Activated CD4-positive, CD25-positive, alpha-beta regulatory T cell (primary cell): ENCODE measurements at regions not wholly inside any gene's neighbourhood (a gene's known extent, or its start where the extent isn't known, plus 50 kb on each side); places are given as distances from the start of the nearest gene placed in this dataset.

Source experiments
- DNase-seq, 4 experiments: peaks; one replicate each; lab custom pipeline; 2025; lab: John Stamatoyannopoulos, UW

DNA sequence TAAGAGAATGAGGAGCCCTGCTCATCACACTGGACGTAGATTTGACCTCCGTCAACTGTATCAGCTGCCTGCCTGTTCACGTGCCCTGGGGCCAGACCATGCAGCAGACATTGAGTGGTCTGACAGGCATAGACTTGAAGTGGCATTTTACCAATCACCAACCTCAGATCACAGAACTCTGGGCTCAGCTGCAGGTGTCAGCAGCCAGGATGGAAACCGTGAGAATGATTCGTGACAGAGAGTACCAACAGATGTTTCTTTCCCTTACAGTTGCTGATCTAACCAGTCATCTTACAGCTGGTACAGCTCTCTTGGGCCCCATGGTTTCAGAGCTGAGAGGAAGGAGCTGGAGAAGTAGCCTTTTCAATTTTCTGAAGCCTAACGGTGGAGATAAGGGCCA, 148.9 kb downstream of the EN1 start:
- no peak for DNase-seq

DNA sequence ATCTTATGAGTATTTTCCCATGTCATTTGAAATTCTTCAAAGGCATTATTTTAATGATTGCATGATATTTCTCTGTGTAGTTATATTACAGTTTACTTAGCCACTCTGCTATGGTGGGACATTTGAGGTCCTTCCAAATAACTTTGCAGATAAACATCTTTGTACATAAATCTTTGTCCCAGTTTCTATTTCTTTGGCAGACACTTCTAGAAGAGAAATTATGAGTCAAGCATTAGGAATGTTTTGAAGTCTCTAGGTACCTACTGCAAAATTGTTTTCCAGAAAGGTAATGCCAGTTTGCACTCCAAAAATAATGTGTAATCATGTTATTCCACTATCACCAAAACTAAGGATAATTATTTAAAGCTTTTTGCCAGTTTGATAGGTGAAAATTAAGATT, 149.7 kb downstream of the EN1 start:
- no peak for DNase-seq

DNA sequence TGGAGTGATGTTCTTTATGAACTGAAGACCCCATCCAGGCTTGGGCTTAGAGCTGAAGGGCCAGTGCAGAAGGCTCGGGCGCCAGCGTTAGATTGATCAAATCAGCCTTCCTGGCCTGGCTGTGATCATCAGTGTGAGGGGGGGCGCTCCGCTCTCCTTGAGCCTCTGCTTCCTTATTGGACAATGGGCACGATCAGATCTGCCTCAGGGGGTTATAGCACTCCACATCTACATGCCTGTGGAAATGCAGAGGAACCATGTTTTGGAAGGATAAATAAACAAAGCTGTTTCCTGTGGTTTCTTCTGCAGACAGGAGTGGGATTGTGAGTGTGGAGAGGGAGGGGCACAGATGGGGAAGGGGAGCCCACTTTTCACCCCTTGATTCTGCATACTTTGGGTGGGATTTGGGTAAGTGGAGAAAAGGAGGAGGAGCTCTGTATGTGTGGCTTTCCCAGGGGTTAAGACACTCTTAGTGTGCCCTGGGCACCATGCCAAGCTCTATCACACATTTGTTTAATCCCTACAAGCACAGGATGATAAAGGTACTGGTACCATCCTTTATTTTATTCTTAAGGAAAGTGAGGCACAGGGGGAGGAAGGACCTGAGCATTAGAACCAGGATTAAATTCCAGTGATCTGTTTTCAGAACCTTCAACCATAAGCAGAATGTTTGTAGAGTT, 150.5 kb downstream of the EN1 start:
- DNase-seq = no peak

DNA sequence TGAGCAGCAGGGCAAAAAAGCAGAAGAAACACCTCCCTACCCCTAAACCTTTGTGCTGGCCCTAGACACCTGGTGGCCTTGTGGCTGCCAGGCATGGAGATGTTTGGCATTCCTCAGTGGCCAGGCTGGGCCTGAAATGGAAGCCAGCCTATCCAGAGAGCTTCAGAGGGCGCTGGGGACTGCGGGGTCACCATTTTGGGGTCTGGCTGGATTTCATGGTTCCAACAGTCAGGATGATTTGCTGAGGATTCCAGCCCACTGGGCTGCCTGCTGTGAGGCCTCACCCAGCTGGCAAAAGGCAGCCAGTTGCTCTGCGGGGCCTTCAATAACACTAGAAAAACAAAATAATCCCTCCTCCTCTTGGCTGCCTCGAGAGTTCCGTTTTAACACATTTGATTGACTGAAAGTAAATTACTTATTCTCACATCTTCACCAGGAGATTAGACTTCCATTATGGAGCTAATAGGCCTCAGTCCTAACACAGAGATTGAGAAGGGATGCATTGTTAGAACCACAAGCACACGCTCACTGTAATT, 154.1 kb downstream of the EN1 start:
- DNase-seq = no peak

DNA sequence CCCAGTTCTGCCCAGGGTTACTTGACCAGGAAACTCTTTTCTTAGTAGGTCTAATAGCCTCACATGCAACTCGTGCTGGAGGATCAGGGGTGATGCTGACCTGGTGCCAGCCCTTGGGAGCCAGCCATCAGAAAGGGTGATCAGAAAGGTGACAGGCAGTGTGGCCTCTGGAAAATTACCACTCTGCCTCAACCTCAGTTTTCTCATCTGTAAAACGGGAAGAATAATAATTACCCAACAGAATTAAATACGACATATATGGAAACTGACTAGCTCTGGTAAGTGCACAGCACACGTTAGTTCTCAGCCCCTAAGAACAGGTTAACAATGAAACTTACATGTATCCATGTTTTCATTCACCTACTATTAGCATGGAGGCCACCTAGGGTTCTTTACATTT, 157.6 kb downstream of the EN1 start:
- no peak for DNase-seq

DNA sequence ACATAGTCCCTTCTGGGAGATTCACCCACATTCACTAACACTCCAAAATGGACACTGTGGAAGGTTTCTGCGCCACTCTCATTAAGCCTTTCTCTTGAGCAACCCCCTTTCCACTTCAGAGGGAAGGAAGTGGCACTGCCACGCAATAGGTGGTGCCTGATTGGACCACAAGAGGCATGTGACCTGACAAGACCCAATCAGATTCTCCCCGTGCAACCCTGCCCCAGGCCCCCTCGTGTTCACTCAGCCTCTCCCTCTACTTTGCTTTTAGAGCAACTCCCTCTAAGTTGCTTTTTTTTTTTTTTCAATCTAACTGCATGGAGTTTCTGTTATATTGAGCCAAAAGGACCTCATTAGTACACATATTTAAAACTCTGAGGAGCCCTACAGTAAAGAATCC, 158.0 kb downstream of the EN1 start:
- DNase-seq = no peak

DNA sequence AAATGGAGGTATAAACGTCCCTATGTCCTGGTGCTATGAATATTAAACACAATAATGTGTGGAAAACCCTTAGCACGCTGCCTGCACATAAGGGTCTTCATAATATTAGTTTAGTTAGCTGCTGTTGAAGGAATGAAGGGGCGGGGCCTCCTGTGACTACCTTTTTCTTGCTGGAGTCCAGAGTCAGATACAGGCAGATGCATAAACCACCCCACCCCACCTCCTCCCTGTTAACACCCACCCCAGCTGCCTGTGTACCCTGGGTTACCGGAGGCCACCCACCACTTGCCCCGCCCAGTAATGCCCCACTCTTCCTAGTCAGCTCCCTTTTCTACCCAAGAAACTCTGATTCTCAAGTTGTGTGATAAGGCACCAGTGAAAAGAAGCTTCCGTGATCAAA, 158.4 kb downstream of the EN1 start:
- no peak for DNase-seq

DNA sequence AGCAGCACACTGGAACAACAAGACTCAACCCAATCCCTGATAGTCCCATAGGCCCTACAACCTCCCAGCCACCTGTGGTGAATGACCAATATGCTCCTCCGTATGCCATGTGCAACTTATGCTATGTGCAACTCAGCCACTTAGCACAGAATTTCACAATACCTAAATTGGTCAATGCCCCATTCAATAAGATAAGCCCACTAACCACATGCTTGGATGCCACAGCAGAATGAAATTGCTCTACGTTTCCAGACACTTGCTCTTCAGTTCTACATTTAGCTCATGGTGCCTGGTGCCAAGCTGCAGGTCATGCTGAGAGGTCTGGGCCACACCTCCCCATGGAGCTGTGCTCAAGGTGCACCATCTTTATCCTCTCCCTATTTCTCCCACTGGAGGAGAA, 159.8 kb downstream of the EN1 start:
- DNase-seq = no peak

DNA sequence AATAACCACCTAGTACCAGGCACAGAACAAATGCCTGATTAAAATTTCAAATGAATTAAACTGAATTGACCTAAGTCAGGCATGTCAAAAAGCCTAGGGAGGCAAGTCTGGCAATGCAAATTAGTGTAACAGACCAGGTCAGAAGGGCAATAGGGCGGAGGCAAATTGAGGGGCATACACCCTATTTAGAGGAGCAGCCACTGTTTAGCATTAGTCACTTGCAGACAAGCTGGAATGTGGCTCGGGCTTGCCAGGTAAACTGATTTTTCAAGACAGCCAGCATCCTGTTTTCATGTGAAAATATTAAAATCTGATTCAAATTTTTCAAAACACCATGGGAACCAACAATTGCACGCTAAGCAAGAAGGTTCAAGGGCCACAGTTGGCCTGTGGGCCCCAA, 160.3 kb downstream of the EN1 start:
- DNase-seq = no peak

DNA sequence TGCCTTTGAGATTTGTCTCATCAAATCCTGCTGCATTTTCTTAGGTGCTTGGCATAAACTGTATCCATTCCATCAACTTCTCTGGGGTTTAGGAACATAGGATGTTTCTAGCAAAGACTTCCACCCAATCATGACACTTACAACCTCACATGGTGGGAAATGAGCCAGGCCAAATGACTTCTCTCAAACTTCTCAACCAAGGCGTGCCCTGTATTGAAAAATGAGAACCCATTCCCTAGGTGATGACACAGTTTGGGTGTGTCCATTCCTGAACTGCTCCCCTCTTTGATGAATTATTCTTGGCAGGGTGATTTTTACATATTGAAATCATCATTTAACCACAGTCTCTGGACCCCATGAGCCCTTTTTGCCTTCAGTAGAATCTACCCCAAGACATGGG, 161.1 kb downstream of the EN1 start:
- DNase-seq = no peak

DNA sequence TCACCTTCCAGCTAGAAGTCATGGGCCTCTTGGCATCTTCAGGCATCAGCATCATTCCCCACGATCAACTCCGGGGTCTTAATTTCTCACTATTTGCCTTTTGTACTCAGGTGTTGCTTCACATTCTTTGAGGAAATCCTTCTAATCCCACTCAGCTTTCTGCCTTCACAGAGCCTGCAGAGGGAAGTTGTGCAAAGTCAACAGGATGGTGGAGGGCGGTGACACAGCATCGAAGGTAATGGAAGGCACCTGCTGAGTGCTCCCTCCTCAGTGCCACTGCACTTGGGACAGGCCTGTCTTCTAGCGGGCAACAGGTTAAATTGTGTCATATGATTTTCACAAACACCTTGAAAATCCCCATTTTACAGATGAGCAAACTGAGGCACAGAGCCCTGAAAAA, 164.0 kb downstream of the EN1 start:
- no peak for DNase-seq

DNA sequence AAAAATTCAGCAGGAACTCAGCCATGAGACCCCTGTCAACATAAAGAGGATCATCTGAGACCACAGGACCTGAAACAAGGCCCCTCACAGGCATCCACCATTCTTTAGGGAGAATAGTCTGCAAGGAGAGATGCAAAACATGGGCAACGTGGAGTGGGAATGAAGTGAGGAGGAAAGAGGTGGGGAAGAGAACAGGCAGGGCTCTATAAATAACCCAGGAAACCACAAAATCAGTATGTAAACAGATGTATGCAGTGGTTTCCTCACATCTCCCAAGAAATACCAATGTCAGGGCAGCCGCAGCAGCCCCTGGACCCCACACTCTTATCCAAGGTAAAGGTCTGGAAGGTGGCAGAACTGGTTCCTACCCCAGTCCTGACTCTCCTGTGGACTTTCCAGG, 168.5 kb downstream of the EN1 start:
- DNase-seq = no peak

DNA sequence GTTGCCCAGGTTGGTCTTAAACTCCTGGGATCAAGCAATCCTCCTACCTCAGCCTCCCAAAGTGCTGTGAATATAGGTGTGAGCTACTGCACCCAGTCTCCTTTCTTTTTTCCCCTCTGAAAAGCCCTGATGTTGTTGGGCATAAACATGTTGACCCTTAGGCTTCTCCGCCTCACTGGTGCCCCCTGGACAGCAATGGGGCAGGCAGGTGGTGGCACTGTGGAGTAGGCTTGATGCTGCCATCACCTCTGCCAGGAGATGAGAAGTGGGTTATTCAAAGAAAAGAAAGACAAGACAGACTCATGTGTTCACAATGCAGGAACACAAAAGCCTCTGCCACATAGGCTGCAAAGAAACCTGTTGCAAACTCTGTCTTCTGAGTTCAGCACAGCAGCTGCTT, 169.9 kb downstream of the EN1 start:
- no peak for DNase-seq

DNA sequence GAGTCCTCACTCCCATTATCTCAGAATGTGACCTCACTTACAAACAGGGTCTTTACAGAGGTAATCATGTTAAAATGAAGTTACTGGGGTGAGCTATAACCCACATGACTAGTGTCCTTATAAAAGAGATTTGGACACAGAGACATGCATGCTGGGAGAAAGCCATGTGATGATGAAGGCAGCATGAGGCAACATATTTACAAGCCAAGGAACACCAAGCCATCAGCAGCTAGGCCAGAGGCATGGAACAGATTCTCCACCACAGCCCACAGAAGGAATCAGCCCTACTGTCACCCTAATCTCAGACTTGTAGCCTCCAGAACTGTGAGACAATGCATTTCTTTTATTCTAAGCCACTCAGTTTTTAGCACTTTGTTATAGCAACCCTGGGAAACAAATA, 171.9 kb downstream of the EN1 start:
- no peak for DNase-seq

DNA sequence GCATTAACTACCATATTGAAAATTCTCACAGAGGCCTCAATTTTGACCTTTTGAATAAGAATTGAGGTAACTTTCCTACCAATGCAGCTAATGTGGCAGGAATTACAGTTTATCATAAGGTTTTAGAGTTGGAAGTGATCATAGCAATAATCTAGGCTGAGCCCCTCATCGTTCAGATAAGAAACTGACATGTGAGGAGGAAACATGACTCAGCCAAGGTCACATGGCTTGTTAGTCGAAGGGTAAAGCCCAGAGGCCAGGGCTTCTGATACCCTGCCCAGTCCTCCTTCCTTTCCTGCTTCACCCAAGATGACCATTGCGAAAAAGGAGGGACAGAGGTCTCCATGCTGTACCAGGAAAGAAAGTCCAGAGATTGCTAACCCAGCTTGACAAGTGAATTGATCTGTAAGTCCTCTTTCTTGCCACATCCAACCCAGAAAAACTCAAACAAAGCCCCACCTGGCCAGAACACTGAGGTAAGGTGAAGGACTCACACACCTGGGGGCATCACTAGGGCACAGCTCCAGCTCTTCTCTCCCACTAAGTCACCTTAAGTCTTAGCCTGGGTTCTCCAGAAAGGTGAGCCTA, 174.8 kb downstream of the EN1 start:
- no peak for DNase-seq

DNA sequence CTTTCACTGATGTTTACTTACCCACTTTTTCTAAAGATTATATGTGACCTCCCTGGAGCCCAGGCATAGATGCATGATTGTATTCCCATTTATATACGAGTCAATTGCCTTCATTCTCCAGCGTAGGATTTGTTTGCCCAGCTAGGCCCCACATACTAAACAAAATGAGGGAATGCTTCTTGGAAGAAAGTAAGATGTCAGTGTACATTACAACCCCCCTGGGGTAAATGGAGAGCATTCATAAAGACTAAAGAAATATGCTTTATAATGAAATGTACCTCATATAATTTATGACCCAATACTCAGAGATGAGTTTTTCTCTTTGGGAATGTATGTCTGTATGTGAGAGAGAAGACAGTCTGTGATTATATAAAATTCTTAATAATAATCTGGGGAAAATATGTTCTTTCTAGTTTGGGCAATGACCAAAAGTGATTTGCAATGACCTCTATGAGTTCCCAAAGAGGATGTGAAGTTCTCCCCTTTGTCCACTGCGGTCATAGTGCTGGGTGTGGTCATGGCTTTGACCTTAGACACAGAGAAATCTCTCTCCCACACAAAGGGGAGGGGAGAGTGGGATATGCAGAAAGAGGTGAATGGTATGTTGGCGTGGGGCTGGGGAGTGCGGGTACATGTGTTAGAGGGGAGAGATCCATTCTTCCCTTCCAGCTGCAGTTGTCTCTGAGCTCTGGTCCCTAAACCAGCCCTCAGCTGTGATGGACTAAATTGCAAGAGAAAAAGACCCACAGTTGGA, 175.6 kb downstream of the EN1 start:
- DNase-seq = no peak

DNA sequence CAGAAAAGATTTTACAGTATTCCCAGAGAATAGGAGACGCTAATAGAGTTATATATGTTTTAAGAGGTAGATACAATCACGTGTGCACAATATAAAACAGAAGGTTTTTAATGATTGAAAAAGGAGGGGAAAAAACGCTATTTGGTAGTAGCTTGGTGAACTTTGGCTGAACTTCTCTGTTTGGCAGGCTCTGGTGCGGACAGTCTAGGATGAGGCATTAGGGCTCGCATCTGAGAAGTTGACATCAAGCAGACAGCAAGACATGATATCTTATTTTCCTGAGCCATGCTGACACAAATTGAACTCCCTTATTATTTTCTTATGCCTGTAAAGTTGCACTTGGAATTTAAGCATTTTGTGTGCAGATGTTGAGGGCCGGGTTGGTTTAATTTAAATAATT, 176.6 kb downstream of the EN1 start:
- no peak for DNase-seq

DNA sequence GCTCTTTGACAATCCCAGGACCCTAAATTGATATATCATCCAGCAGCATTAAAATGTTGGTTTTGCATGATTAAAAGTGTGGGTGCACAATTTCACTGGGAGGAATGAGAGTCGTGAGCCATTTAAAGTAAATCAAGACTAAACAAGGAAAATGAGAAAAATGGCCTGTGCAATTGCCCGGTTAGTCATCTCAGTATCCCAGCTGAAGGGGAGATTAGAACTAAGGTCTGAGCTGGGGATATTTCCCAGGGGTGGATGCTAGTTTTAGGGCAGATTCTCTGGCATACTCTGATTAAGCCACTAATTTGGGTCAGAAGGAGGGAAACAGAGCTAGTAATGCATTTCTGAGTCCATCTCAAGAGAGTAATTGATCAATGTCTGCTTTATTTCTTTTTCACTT, 177.2 kb downstream of the EN1 start:
- DNase-seq = no peak

DNA sequence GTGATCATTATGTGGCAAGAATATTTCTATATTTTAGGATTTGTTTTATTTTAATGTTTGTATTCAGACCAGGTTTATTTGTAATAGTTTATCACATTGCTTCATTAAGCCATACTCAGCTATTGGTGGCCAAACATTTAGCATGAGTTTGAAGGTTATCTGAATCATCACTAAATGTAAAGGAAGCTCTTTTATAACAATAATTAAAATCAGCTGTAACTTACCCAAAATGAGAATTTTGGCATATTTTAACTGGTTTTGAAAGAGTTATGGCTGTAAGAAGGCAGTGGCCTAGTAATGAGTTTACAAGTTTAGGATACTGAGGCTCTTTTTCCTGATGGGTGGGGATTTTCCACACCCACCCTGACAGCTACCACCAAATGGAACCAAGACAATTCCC, 177.8 kb downstream of the EN1 start:
- no peak for DNase-seq

DNA sequence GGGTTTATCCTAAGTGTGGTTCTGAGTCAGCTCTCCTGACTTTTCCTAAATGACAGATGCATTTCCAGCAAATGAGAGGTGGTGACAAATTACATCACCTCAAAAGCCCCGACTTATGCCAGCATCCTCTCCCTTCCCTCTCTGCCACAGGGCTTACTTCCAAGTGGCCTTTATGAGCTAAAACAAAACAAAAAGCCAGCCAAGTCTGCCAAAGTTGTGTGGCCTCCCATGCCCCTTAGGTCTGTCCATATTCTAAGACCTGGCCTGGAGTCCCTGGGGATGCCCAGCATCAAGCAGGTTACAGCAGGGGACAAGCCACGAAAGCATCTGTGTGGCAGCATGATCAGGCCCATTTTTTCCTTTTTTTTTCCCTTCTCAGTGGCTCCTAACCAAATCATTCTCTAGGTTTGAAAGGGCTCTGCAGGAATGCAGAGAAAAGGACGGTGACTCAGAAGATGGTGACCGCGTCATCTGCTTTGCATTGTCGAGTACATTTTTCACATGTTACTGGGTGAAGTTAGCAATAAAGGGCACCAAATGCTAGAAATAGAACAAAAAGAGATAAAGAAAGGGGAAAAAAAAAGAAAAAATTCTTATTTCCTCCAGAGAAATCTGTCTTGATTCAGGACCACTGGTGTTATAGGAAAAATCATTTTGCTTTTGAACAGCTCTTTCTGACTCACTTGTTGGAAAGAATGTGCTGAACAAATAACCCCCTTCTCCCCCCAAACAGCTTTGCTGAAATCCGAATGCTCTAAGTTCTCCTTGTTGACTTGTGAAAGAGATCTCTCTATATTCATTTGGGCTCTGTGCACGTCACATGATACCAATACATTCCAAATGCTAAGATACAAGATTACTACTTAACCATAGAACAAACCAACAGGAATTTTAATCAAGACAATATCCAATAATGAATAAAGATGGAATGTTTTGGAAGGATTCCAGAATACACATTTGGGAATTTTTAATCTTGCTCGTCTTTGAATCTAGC, 178.7 kb downstream of the EN1 start:
- DNase-seq = no peak

DNA sequence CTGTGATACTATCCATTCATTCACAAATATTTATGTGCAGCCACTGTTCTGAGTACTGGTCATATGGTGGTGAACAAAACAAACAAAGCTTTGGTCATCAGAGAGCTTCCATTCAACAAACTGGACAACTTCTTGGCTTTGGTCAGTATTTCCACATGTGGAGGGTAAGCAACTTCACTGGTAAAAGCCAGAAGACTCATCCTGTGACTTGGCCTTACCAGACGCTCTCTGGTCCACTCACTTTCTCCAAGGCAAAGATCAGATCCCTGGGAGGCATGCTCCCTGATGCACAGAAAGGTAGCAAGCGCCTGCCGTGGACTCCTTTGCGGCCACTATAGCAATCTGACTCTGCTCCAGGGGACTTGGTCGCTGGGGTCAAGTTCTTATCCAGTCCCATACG, 179.5 kb downstream of the EN1 start:
- DNase-seq = no peak

DNA sequence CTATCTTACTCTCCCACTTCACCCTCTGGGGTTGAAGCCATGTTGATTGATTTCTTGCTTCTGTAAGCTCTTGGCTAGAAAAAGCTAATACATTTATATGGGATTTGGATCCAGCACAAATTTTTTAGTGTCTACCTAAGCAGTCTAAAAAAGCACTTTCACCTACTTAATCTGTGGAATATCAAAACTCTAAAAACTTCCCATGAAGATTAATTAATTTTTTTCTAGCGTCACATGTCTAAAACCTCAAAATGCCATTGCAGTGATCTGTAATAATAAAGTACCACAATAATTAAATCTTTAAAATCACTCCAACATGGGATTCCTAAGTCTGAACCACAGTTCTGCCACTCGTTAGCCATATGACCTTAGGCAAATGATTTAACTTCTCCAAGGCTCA, 180.1 kb downstream of the EN1 start:
- no peak for DNase-seq
